ENCODE measurements at regions not wholly inside any gene's neighbourhood (a gene's known extent, or its start where the extent isn't known, plus 50 kb on each side); places are given as distances from the start of the nearest gene placed in this dataset.

DNA sequence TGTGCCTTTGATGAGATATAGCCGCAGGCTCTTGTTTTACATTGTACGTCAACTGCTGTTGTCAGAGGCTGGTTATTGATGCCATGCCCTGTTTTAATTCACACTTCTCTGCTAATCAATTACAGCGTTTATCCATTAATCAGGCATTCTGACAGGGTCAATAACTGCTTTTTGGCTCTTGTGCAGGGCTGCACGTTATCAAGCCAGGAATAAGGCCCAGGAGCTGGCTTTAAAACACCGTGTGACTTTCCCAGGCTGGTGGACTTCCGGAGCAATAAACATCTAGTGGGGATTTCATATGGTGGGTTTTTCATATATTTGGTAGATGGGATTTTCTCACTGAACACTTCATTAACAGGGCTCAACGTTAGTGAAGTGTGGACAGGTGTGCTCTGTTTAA lies 221.7 kb downstream of the TM9SF2 start:
- DNase-seq (ENCODE audit: low spot score in 2 of 2) (no peak), FAIRE-seq (no peak)

DNA sequence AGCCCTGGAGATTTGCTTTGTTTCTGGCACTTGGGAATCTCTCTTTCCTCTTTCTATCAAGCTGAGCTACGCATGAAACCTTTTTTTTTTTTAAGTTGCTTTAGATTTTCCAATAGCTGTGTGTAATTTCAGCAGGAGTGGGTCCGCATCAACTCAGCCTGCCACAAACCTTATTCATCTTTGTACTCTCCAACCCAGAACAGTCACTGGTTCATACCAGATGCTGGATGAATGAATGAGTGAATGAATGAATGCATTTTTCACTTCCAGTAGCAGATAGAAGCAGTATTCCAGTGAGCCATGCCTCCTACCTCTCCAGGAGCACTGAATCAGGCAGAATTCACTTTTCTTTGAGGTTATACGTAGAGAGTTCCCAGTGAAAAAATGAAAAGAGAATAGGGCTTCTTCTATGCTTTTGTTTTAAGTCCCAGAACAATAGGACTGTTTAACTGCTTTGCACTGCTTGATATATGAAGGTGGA lies 221.1 kb downstream of the TM9SF2 start:
- DNase-seq (ENCODE audit: low spot score in 2 of 2): no peak
- FAIRE-seq: no peak

DNA sequence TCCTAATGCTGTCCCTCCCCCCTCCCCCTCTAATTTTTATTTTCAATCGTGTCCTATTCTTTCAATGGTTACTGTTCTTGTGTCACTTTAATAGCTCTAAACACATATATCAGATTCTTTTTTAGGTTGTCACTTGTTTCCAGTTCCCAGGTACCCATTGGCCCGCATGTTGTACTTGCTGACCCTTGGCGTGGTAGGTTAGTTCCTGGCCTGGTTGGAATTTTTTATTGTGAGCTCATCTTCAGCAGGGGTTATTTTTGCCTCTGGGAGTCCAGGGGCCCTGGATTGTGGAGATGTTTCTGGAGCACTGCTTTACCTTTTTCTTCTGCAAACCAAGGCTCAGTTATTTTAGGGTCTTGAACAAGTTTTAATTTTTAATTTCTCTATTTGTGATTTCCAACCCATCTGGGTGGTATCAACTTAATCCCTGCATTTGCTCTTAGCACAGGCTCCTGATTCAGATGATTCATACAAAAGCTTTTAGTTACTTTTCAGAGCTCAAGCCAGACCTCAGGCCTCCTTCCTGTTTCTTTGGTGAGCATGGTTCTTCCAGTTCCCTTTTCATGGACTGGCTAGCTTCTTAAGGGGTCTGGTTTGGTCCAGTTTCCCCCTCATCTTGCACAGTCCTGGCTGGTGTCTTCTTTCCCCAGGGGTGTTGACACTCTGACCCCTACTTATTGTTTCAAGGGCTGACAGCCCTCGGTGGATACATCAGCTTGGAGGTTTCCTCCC lies 220.5 kb downstream of the TM9SF2 start:
- FAIRE-seq: no peak

DNA sequence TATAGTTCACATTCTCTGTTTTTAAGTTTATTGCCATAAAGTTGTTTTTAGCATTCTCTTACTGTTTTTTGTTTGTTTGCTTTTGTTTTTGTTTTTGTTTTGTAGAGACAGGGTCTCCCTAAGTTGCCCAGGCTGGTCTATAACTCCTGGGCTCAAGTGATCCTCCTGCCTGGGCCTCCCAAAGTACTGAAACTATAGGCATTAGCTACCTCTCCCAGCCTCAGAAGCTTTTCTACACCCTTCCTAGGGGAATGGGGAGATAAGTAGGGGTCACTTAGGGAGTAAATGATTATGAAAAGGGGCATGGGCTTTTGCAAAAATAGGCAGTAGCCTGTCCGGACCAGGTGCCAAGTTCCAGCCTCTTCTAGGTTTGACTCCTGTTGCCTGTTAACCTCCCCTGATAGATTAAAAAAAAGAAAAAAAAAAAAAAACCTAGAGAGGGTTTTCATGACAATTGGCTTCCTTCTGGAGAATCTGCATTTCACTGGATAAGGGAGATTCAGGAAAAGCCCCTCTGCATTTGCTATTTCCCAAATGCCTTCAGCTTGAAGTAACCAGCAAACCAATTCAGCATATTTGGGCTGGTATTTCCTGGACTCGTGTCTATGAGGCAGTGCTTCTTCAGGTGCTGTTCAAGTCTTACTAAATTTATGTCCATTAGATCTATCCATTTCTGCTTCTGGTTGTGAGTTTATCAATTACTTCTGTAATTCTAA lies 216.8 kb downstream of the TM9SF2 start:
- FAIRE-seq: peak; percentile 10

More for the DNA sequence above, 220.5 kb downstream of the TM9SF2 start:
- DNase-seq (ENCODE audit: low spot score in 2 of 2): no peak

GRCh38 chr13:99709134-99709533 lies 207.9 kb downstream of the TM9SF2 start:
- DNase-seq (ENCODE audit: low spot score in 2 of 2) (no peak), FAIRE-seq (no peak)

More for the DNA sequence above, 216.8 kb downstream of the TM9SF2 start:
- DNase-seq (ENCODE audit: low spot score in 2 of 2): no peak

DNA sequence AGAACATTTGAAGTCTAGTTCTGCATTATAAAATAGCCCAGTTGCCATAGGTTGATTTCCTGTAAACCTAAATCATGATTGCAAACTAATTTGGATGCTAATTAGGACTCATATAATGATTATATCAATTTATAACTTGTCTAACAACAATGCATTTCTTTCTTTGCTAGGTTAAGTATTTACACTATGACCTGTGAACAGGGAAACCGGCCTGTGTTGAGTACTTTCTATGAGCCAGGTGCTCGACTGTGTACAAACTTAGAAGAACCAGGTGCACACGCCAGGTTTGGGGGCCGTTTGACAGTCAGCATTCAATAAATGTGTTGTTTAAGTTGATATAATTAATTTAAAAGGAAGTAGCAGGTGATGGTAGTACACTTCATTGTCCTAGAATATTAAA lies 203.1 kb downstream of the TM9SF2 start:
- FAIRE-seq (no peak), DNase-seq (ENCODE audit: low spot score in 2 of 2) (no peak)

DNA sequence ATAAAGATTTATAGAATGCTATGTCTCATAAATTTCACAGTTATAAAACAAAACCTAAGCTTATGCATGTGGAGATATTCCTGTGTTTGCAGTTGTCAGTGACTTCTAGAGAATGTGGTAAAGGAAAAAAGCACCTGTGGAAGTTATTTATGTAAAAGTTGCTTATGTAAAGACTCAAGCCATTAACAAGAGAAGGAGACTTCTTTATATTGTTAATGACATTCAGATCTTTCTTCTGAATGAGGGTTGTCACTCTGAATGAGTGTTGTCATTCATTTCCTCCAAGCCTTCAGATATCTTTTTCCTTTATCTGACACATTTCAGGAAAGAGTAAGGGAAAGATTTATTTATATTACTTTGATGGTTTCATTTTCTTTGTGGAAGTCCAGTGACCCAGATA lies 202.6 kb downstream of the TM9SF2 start:
- no peak for FAIRE-seq

DNA sequence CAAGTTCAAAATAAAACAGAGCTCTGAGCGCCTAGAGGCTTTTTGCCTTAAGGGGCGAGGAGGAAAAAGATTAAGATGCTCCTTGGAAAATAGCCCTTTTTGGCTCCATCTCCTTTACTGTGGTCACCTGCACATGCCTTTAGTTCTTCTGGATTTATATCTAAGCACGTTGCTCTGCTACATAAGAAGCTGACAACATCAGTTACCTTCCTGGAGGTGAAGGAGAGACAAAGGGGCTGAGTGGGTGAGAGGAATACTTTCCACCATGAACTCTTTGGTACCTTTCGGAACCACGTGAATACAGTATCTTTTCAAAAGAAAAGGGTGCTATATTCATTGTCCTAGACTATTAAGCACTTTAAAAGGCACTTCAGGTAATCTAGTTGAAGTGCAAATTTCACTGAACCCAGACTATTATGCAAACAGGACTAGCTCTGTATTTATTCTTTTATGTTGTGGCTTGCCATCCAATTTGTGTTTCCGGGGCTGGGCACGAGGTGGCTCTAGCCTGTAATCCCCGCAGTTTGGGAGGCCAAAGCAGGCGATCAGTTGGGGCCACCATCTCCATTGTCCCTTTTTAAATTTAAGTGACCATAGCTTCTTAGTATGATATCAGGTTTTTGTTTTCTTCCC lies 201.5 kb downstream of the TM9SF2 start:
- FAIRE-seq: no peak

More for the DNA sequence above, 202.6 kb downstream of the TM9SF2 start:
- DNase-seq (ENCODE audit: low spot score in 2 of 2): no peak

DNA sequence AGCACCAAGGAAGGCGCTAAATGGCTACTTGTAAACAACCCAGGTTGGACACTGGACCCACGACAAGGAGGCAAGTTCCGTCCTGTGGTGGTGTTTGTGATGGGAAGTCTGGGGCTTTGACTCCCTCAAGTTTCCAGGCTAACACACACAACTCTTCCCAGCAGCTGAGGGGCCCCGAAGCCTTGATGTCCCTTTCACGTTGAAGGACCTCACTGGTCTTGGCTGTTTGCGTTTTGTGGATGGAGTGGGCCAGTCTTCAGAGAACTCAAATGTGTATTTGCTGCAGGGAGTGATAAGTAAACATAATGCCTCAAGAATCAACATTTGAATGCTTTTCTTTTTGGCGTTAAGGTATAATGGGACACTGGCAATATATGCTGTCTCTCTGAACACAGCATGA lies 199.2 kb downstream of the TM9SF2 start:
- FAIRE-seq (no peak), DNase-seq (ENCODE audit: low spot score in 2 of 2) (no peak)

More for the DNA sequence above, 201.5 kb downstream of the TM9SF2 start:
- no peak for DNase-seq (ENCODE audit: low spot score in 2 of 2)

GRCh38 chr13:99698816-99699099 lies 197.5 kb downstream of the TM9SF2 start:
- no peak for FAIRE-seq

GRCh38 chr13:99698010-99698815 lies 196.9 kb downstream of the TM9SF2 start:
- no peak for FAIRE-seq
- DNase-seq (ENCODE audit: low spot score in 2 of 2): no peak

More at GRCh38 chr13:99698816-99699099, 197.5 kb downstream of the TM9SF2 start:
- DNase-seq (ENCODE audit: low spot score in 2 of 2): no peak

DNA sequence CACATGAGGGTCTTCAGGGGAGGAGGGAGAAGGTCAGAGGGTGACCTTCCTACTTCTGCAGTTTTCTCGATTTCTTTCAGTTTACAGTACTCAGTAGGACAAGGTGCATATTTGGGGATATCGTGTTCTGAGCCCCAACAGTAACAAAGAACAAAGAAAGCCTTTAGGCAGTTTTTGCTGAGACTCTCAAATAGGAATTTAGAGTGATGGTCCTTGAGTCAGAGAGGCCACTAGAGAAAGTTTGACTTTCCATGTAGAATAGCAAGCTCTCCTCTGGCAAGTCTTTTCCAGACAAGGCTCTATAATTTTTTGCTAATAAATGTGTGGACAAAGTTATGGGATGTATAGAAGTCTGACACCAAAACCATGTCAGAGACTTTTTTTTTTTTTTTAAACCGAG lies 194.6 kb downstream of the TM9SF2 start:
- no peak for DNase-seq (ENCODE audit: low spot score in 2 of 2)
- FAIRE-seq: no peak

- FAIRE-seq (no peak), DNase-seq (ENCODE audit: low spot score in 2 of 2) (no peak)
These were observed 192.8 kb downstream of the TM9SF2 start for GRCh38 chr13:99693852-99694611.

- FAIRE-seq (no peak), DNase-seq (ENCODE audit: low spot score in 2 of 2) (no peak)
These were observed 192.1 kb downstream of the TM9SF2 start for GRCh38 chr13:99693351-99693750.

DNA sequence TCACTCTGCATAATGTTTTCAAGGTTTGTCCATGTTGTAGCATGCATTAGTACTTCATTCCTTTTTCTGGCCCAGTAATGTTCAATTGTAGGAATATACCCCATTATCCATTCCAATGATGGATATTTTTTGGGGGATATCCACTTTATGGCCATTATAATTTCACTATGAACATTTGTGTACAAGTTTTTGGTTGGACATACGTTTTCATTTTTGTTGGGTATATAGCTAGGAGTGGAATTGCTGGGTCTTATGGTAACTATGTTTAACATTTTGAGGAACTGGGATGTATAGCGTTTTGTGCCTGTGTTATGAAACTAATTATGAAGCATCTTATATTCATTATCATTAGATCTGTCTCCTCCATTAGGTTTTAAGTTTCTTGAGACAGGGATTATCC lies 191.6 kb downstream of the TM9SF2 start:
- no peak for FAIRE-seq
- no peak for DNase-seq (ENCODE audit: low spot score in 2 of 2)

DNA sequence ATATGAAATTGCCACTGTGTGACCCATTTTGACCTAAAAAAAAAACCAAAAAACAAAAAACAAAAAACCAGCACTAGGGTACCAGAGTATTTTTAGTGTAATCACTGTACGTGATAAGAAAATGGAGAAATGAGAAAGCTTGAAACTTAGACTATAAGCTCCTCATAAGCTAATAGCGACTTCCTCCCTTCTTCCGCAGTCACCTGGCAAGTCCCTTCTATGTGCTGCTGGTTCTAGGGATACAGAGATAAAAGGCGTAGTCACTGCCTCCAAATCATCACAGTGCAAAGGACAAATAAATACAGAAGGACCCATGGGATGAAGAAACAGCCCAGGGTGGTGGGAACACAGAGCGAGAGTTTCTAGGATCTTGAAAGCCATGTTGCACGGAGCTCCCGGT lies 190.3 kb downstream of the TM9SF2 start:
- DNase-seq (ENCODE audit: low spot score in 2 of 2): no peak
- FAIRE-seq: no peak

GRCh38 chr13:99690426-99691174 lies 189.3 kb downstream of the TM9SF2 start:
- FAIRE-seq (no peak), DNase-seq (ENCODE audit: low spot score in 2 of 2) (no peak)

DNA sequence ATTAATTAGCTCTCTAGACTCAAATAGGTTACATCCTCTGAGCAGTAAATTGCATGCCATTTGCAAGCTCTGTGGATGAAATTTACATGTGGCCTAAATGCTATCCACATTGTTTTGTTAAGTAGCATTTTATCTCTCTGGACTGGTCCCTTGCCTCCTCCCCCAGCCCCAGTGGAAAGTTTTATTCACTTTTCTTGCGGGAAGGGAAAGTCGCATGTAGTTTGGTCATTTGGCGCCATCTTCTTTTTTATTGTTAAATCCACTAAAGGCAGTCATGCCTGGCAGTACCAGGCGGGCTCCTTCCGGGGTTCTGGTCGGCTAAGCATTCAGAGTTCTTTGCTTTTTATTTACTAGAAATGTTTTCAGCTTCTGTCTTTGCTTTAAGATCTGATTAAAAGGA lies 188.7 kb downstream of the TM9SF2 start:
- FAIRE-seq (no peak), DNase-seq (ENCODE audit: low spot score in 2 of 2) (no peak)

DNA sequence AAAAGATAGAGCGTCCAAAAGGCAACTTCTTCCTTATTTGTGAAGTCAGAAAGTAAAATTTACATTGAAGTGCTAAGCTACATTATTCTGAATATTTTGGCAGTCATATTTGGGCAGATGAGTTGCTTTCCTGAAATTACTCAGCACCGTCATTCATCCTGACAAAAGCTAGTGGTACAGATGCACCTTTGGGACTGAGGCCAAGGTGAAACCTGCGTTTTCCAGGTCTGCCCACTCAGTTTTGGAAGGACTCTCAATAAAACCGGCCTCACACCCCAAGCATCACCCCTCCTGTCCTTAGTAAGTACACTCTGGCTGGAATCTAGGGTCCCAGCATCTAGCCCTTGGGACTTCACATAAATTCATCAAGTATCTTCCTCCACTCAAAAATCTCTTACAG lies 187.5 kb downstream of the TM9SF2 start:
- FAIRE-seq (no peak), DNase-seq (ENCODE audit: low spot score in 2 of 2) (no peak)
